Thyroid gland (tissue), 4 donors: ENCODE measurements at regions not wholly inside any gene's neighbourhood (a gene's known extent, or its start where the extent isn't known, plus 50 kb on each side); places are given as distances from the start of the nearest gene placed in this dataset.

Experiments
- DNase-seq, 2 donors: peaks; one replicate each; pipeline ENCODE4 v3.0.0-alpha.2; 2019
- H3K27ac ChIP-seq, 3 donors: fragments of 200-600 bp; sonication (generic); 1 replicate in 2 of 3; 2 replicates in 1 of 3; pipeline ENCODE4 v1.5.1; 2016 to 2019; ENCODE audit warnings: mild to moderate bottlenecking in 1 of 3, moderate library complexity in 1 of 3
- H3K27me3 ChIP-seq: fragments of 200-600 bp; sonication (generic); one replicate; pipeline ENCODE4 v1.5.1; 2019
- H3K36me3 ChIP-seq, 2 donors: fragments of 200-600 bp; sonication (generic); one replicate each; pipeline ENCODE4 v1.5.1; 2016 to 2019
- H3K4me1 ChIP-seq, 2 donors: fragments of 200-600 bp; sonication (generic); one replicate each; pipeline ENCODE4 v1.5.1; 2017 to 2019
- H3K4me3 ChIP-seq, 3 donors: fragments of 200-600 bp; sonication (generic); replicated peaks in 1 of 3; 1 replicate in 2 of 3; 2 replicates in 1 of 3; pipeline ENCODE4 v1.5.1; 2016; ENCODE audit warnings: mild to moderate bottlenecking in 1 of 3
- H3K9me3 ChIP-seq: fragments of 200-600 bp; sonication (generic); one replicate; pipeline ENCODE4 v1.5.1; 2017
- CTCF ChIP-seq, 6 experiments: fragments of 200-600 bp in 3 of 6; fragments of 450-650 bp in 3 of 6; sonication (generic) in 3 of 6; IDR thresholded peaks; one replicate each; pipeline ENCODE4 v1.5.1; 2016 to 2019; ENCODE audit warnings: antibody characterized with exemption in 6 of 6, mild to moderate bottlenecking in 2 of 6, inconsistent platforms in 1 of 6, moderate library complexity in 1 of 6
- POLR2A ChIP-seq, 2 donors: fragments of 450-650 bp; IDR thresholded peaks; one replicate each; pipeline ENCODE4 v1.6.1; 2017; ENCODE audit warnings: antibody characterized with exemption in 2 of 2, mild to moderate bottlenecking in 2 of 2, moderate library complexity in 1 of 2
- WGBS, 2 donors: methylation state at CpG; one replicate each; pipeline ENCODE4 v1.1.5; 2017; 5-methylcytosine and 5-hydroxymethylcytosine counted together
- intact Hi-C: fragments of 100-400 bp; cut with DNase I; formaldehyde crosslinking; loops from one replicate; pipeline ENCODE4 v1.15.1; 2023

- H3K4me3 ChIP-seq = no peak overlapping the region
- 43 to 53% methylated on average over 2 of the region's 2 CpGs for WGBS, 2 donors
- no peaks in the 10 kb centered on the region for H3K9me3 ChIP-seq
- H3K27me3 ChIP-seq = no peaks in the 10 kb centered on the region
- TF ChIP-seq CTCF (IDR thresholded peaks at IDR 0.05) (no peak), POLR2A (IDR thresholded peaks at IDR 0.05) (no peak)
- H3K36me3 ChIP-seq = no peaks in the 10 kb centered on the region
- intact Hi-C loops = no loop called here
- H3K4me1 ChIP-seq = no peaks in the 10 kb centered on the region
- no peak overlapping the region for H3K27ac ChIP-seq
- DNase-seq = no peak
Observed at GRCh38 chr2:36214691-36215090, 140.9 kb upstream of the CRIM1 start.

- intact Hi-C loops = no loop called here
- TF ChIP-seq CTCF (IDR thresholded peaks at IDR 0.05) = no peak
- no peak for TF ChIP-seq POLR2A (IDR thresholded peaks at IDR 0.05)
- H3K9me3 ChIP-seq = no peaks in the 10 kb centered on the region
- DNase-seq = no peak
- H3K4me1 ChIP-seq = no peaks in the 10 kb centered on the region
- no peaks in the 10 kb centered on the region for H3K36me3 ChIP-seq
- H3K27me3 ChIP-seq = no peaks in the 10 kb centered on the region
- H3K27ac ChIP-seq = no peak overlapping the region
- H3K4me3 ChIP-seq = no peak overlapping the region
- 83 to 90% methylated on average over 5 of the region's 5 CpGs for WGBS, 2 donors
Observed at GRCh38 chr2:36203366-36203765, 152.2 kb upstream of the CRIM1 start.

GRCh38 chr2:36197181-36197971, 158.2 kb upstream of the CRIM1 start:
- Histone ChIP-seq H3K4me1 (no peaks in the 10 kb centered on the region), H3K9me3 (no peaks in the 10 kb centered on the region), H3K27me3 (no peaks in the 10 kb centered on the region), H3K27ac (no peak overlapping the region), H3K36me3 (no peaks in the 10 kb centered on the region), H3K4me3 (no peak overlapping the region)
- WGBS, 2 donors = 89 to 90% methylated on average over 5 of the region's 5 CpGs
- DNase-seq = no peak
- intact Hi-C loops = no loop called here
- TF ChIP-seq POLR2A (IDR thresholded peaks at IDR 0.05) (no peak), CTCF (IDR thresholded peaks at IDR 0.05) (no peak)

DNA sequence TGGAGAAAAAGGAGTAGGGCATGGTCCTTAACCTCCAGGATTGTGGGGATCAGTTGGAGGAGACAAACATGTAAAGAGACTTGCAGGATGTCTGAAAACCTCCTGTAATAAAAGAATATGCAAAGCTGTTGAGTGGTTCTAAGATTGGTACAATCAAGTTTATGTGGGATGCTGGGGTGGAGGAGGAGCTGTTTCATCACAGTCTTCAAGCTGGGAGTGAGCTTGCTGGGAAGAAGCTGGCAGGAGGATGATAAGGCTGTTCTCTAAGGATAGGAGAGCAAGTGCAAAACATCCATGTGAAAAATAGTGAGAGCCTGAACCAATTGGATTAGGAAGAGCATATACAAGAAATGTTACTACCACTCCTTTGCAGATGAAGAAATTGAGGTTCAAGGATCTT, 161.9 kb upstream of the CRIM1 start:
- DNase-seq = no peak
- Histone ChIP-seq H3K27ac (no peak overlapping the region), H3K4me3 (no peak overlapping the region), H3K36me3 (no peaks in the 10 kb centered on the region), H3K4me1 (no peaks in the 10 kb centered on the region), H3K9me3 (no peaks in the 10 kb centered on the region), H3K27me3 (no peaks in the 10 kb centered on the region)
- intact Hi-C loops = no loop called here
- TF ChIP-seq POLR2A (IDR thresholded peaks at IDR 0.05) (no peak), CTCF (IDR thresholded peaks at IDR 0.05) (no peak)

DNA sequence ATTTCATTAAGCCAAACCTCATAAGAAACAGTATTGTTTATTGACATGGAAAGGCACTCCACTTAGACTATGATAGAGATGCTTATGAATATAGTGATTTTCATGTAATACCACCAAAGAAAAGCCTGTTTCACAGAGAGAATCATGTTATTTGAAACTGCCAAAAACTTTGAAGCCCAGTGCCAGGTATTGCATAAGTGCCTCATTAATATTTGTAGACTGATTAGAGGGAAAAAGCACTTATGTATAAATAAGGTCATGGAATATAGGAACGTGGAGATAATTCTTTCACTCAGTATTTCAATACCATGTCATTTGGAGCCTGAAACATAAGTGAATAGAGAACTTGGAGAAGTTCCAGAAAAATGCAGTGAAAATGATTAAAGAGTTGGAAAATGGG, 162.6 kb upstream of the CRIM1 start:
- H3K4me1 ChIP-seq = no peaks in the 10 kb centered on the region
- intact Hi-C loops = no loop called here
- TF ChIP-seq POLR2A (IDR thresholded peaks at IDR 0.05) = no peak
- TF ChIP-seq CTCF (IDR thresholded peaks at IDR 0.05) = no peak
- H3K36me3 ChIP-seq = no peaks in the 10 kb centered on the region
- H3K9me3 ChIP-seq = no peaks in the 10 kb centered on the region
- H3K27me3 ChIP-seq = no peaks in the 10 kb centered on the region
- no peak overlapping the region for H3K4me3 ChIP-seq
- DNase-seq = no peak
- H3K27ac ChIP-seq = no peak overlapping the region
- 35 to 73% methylated on average over 1 of the region's 1 CpG for WGBS, 2 donors
